ENCODE measurements at regions not wholly inside any gene's neighbourhood (a gene's known extent, or its start where the extent isn't known, plus 50 kb on each side); places are given as distances from the start of the nearest gene placed in this dataset.
"Not testable (repeated sequence)": the region's sequence is repeated elsewhere in the genome, so short reads cannot be mapped to it uniquely, and the experiment has no call there.

- H3K4me1 ChIP-seq, result peaks cover 4% of the 10 kb centered on the region
- no peaks in the 10 kb centered on the region for H3K36me3 ChIP-seq
- no peaks in the 10 kb centered on the region for H3K9me3 ChIP-seq
- DNase-seq (ENCODE audit: low spot score in 2 of 2), result no peak
- no peak overlapping the region for H3K27ac ChIP-seq
- H3K4me3 ChIP-seq, result no peak overlapping the region
- TF ChIP-seq POLR2A (IDR thresholded peaks at IDR 0.05) (no peak), CTCF (IDR thresholded peaks at IDR 0.05) (no peak), POLR2AphosphoS5 (IDR thresholded peaks at IDR 0.05) (no peak), EP300 (IDR thresholded peaks at IDR 0.05) (no peak)
- WGBS, result 94% methylated on average over 4 of the region's 4 CpGs
- no peaks in the 10 kb centered on the region for H3K27me3 ChIP-seq
Observed at GRCh38 chr9:89951675-89952074, 346.9 kb downstream of the GADD45G start.

GRCh38 chr9:89952401-89952800 is 347.6 kb downstream of the GADD45G start:
- H3K4me3 ChIP-seq, result no peak overlapping the region
- no peak for DNase-seq (ENCODE audit: low spot score in 2 of 2)
- TF ChIP-seq CTCF (IDR thresholded peaks at IDR 0.05) (no peak), EP300 (IDR thresholded peaks at IDR 0.05) (no peak), POLR2AphosphoS5 (IDR thresholded peaks at IDR 0.05) (no peak), POLR2A (IDR thresholded peaks at IDR 0.05) (no peak)
- 93% methylated on average over 4 of the region's 4 CpGs for WGBS
- no peaks in the 10 kb centered on the region for H3K27me3 ChIP-seq
- H3K36me3 ChIP-seq, result no peaks in the 10 kb centered on the region
- peaks cover 4% of the 10 kb centered on the region for H3K4me1 ChIP-seq
- no peaks in the 10 kb centered on the region for H3K9me3 ChIP-seq
- no peak overlapping the region for H3K27ac ChIP-seq

GRCh38 chr9:89953263-89953662 is 348.5 kb downstream of the GADD45G start:
- not testable (repeated sequence) for H3K4me3 ChIP-seq; H3K27ac ChIP-seq; H3K27me3 ChIP-seq; H3K4me1 ChIP-seq; H3K9me3 ChIP-seq; DNase-seq (ENCODE audit: low spot score in 2 of 2); H3K36me3 ChIP-seq
- 97% methylated on average over 4 of the region's 4 CpGs for WGBS

GRCh38 chr9:89953824-89954615 is 349.2 kb downstream of the GADD45G start:
- Histone ChIP-seq H3K27ac (no peak overlapping the region), H3K4me3 (no peak overlapping the region), H3K9me3 (no peaks in the 10 kb centered on the region), H3K36me3 (no peaks in the 10 kb centered on the region), H3K27me3 (no peaks in the 10 kb centered on the region), H3K4me1 (peaks cover 8% of the 10 kb centered on the region)
- 65% methylated on average over 16 of the region's 16 CpGs for WGBS
- no peak for TF ChIP-seq POLR2A (IDR thresholded peaks at IDR 0.05)
- no peak for TF ChIP-seq CTCF (IDR thresholded peaks at IDR 0.05)
- no peak for TF ChIP-seq POLR2AphosphoS5 (IDR thresholded peaks at IDR 0.05)
- TF ChIP-seq EP300 (IDR thresholded peaks at IDR 0.05), result no peak
- no peak for DNase-seq (ENCODE audit: low spot score in 2 of 2)

GRCh38 chr9:89955144-89955543 is 350.3 kb downstream of the GADD45G start:
- H3K4me1 ChIP-seq, result peaks cover 8% of the 10 kb centered on the region
- no peak for DNase-seq (ENCODE audit: low spot score in 2 of 2)
- 65% methylated on average over 2 of the region's 2 CpGs for WGBS
- H3K4me3 ChIP-seq, result no peak overlapping the region
- H3K27me3 ChIP-seq, result no peaks in the 10 kb centered on the region
- H3K36me3 ChIP-seq, result no peaks in the 10 kb centered on the region
- H3K9me3 ChIP-seq, result no peaks in the 10 kb centered on the region
- TF ChIP-seq CTCF (IDR thresholded peaks at IDR 0.05), result no peak
- no peak overlapping the region for H3K27ac ChIP-seq

GRCh38 chr9:89955626-89956025 is 350.8 kb downstream of the GADD45G start:
- TF ChIP-seq EP300 (IDR thresholded peaks at IDR 0.05), result no peak
- no peak for TF ChIP-seq POLR2AphosphoS5 (IDR thresholded peaks at IDR 0.05)
- no peak for TF ChIP-seq CTCF (IDR thresholded peaks at IDR 0.05)
- WGBS, result 93% methylated on average over 1 of the region's 1 CpG

More at GRCh38 chr9:89955626-89956025, 350.8 kb downstream of the GADD45G start:
- DNase-seq (ENCODE audit: low spot score in 2 of 2), result no peak
- no peaks in the 10 kb centered on the region for H3K36me3 ChIP-seq
- H3K9me3 ChIP-seq, result no peaks in the 10 kb centered on the region
- H3K4me1 ChIP-seq, result peaks cover 8% of the 10 kb centered on the region
- H3K4me3 ChIP-seq, result no peak overlapping the region
- no peak overlapping the region for H3K27ac ChIP-seq
- H3K27me3 ChIP-seq, result no peaks in the 10 kb centered on the region

Data from suprapubic skin (tissue), 4 donors.